ENCODE measurements at regions not wholly inside any gene's neighbourhood (a gene's known extent, or its start where the extent isn't known, plus 50 kb on each side); places are given as distances from the start of the nearest gene placed in this dataset.

DNA sequence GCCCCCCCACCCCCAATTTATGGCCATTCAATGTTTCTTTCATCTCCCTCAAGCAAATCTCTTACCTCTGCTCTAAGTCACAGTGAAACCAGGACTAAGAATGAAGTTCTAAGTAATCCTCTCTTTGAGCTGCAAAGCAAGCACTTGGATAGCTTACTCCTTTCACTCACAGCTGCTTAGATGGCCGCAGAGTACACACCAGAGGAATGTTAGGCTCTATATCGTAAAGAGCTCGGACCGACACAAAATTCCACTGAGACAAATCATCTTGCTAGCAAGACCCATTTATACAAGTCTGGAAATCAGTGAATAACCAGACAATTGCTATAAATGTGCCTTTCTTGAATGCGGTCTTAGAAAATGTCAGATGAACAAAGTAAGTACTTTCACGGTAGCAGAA is 135.0 kb downstream of the IDS start:
- H4K20me1 ChIP-seq (ENCODE audit: control insufficient read depth, extremely low read depth, insufficient read depth, low read length) = no peaks in the 10 kb centered on the region
- H3K4me2 ChIP-seq (ENCODE audit: extremely low read depth, insufficient read depth, low read length) = no peak overlapping the region
- H2AFZ ChIP-seq (ENCODE audit: low read length) = no peak overlapping the region
- no peaks in the 10 kb centered on the region for H3K27me3 ChIP-seq (ENCODE audit: control insufficient read depth, insufficient read depth, low read length)
- H3K4me1 ChIP-seq (ENCODE audit: control insufficient read depth, extremely low read depth, insufficient read depth, low read length) = no peaks in the 10 kb centered on the region
- H3K4me3 ChIP-seq (replicated peaks in 1 of 4; ENCODE audit: control extremely low read depth in 1 of 4, insufficient read depth in 1 of 4, low read depth in 3 of 4, low read length in 4 of 4) = no peak overlapping the region
- H3K27ac ChIP-seq (ENCODE audit: insufficient read depth, low read length) = no peak overlapping the region
- no peak overlapping the region for H3K9ac ChIP-seq (ENCODE audit: insufficient read depth, low read length)
- TF ChIP-seq EZH2 (IDR thresholded peaks at IDR 0.05; ENCODE audit: low read length, missing control alignments) (no peak), CTCF (conservative IDR thresholded peaks at IDR 0.05 in 1 of 2, IDR thresholded peaks at IDR 0.05 in 1 of 2; ENCODE audit: low read depth in 1 of 2, low read length in 2 of 2) (no peak)
- no peaks in the 10 kb centered on the region for H3K36me3 ChIP-seq (ENCODE audit: control insufficient read depth, insufficient read depth, low read length)
- peak in 1 of 2 donors; percentile 80 for DNase-seq (ENCODE audit: low read depth in 2 of 2)
- no peaks in the 10 kb centered on the region for H3K79me2 ChIP-seq (ENCODE audit: control insufficient read depth, insufficient read depth, low read length)
- no peaks in the 10 kb centered on the region for H3K9me3 ChIP-seq (ENCODE audit: control insufficient read depth, insufficient read depth, low read depth, low read length)

GRCh38 chrX:149365552-149365951 is 139.6 kb downstream of the IDS start:
- no peaks in the 10 kb centered on the region for H3K36me3 ChIP-seq (ENCODE audit: control insufficient read depth, insufficient read depth, low read length)
- H3K9me3 ChIP-seq (ENCODE audit: control insufficient read depth, insufficient read depth, low read depth, low read length) = no peaks in the 10 kb centered on the region
- peak in 1 of 2 donors; percentile 14 for DNase-seq (ENCODE audit: low read depth in 2 of 2)
- no peak for TF ChIP-seq EZH2 (IDR thresholded peaks at IDR 0.05; ENCODE audit: low read length, missing control alignments)
- no peak for TF ChIP-seq CTCF (conservative IDR thresholded peaks at IDR 0.05 in 1 of 2, IDR thresholded peaks at IDR 0.05 in 1 of 2; ENCODE audit: low read depth in 1 of 2, low read length in 2 of 2)
- no peaks in the 10 kb centered on the region for H3K79me2 ChIP-seq (ENCODE audit: control insufficient read depth, insufficient read depth, low read length)
- H3K27me3 ChIP-seq (ENCODE audit: control insufficient read depth, insufficient read depth, low read length) = no peaks in the 10 kb centered on the region
- H2AFZ ChIP-seq (ENCODE audit: low read length) = no peak overlapping the region
- H3K4me3 ChIP-seq (replicated peaks in 1 of 4; ENCODE audit: control extremely low read depth in 1 of 4, insufficient read depth in 1 of 4, low read depth in 3 of 4, low read length in 4 of 4) = no peak overlapping the region
- no peaks in the 10 kb centered on the region for H3K4me1 ChIP-seq (ENCODE audit: control insufficient read depth, extremely low read depth, insufficient read depth, low read length)
- H3K27ac ChIP-seq (ENCODE audit: insufficient read depth, low read length) = no peak overlapping the region
- no peak overlapping the region for H3K9ac ChIP-seq (ENCODE audit: insufficient read depth, low read length)
- H4K20me1 ChIP-seq (ENCODE audit: control insufficient read depth, extremely low read depth, insufficient read depth, low read length) = no peaks in the 10 kb centered on the region
- no peak overlapping the region for H3K4me2 ChIP-seq (ENCODE audit: extremely low read depth, insufficient read depth, low read length)

DNA sequence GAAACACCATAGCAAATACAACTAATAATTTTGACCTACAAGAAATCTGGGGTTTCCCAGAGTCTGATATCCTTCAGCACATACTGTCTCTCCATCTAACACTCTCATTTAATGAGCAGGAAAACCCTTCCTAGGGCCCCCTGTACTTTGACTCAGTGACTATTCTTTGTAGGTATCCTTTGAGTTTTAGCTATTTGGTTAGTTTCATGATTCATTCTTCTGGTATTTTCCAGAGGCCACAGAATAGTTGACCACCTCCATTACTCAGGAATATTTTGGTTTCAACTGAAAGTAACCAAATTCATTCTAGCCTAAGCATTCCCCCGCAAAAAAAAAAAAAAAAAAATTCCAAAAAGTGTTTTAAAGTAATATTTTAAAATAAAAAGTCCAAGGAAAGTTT is 140.0 kb downstream of the IDS start:
- DNase-seq (ENCODE audit: low read depth in 2 of 2) = peak in 1 of 2 donors; percentile 78
- no peaks in the 10 kb centered on the region for H3K9me3 ChIP-seq (ENCODE audit: control insufficient read depth, insufficient read depth, low read depth, low read length)
- TF ChIP-seq EZH2 (IDR thresholded peaks at IDR 0.05; ENCODE audit: low read length, missing control alignments) = no peak
- no peaks in the 10 kb centered on the region for H3K79me2 ChIP-seq (ENCODE audit: control insufficient read depth, insufficient read depth, low read length)
- no peak overlapping the region for H3K4me2 ChIP-seq (ENCODE audit: extremely low read depth, insufficient read depth, low read length)
- H3K36me3 ChIP-seq (ENCODE audit: control insufficient read depth, insufficient read depth, low read length) = no peaks in the 10 kb centered on the region
- no peak overlapping the region for H3K9ac ChIP-seq (ENCODE audit: insufficient read depth, low read length)
- H3K4me1 ChIP-seq (ENCODE audit: control insufficient read depth, extremely low read depth, insufficient read depth, low read length) = no peaks in the 10 kb centered on the region
- H4K20me1 ChIP-seq (ENCODE audit: control insufficient read depth, extremely low read depth, insufficient read depth, low read length) = no peaks in the 10 kb centered on the region
- no peak overlapping the region for H2AFZ ChIP-seq (ENCODE audit: low read length)
- H3K27me3 ChIP-seq (ENCODE audit: control insufficient read depth, insufficient read depth, low read length) = no peaks in the 10 kb centered on the region
- H3K27ac ChIP-seq (ENCODE audit: insufficient read depth, low read length) = no peak overlapping the region
- H3K4me3 ChIP-seq (replicated peaks in 1 of 4; ENCODE audit: control extremely low read depth in 1 of 4, insufficient read depth in 1 of 4, low read depth in 3 of 4, low read length in 4 of 4) = no peak overlapping the region
